Aorta (tissue), 5 donors: ENCODE measurements at regions not wholly inside any gene's neighbourhood (a gene's known extent, or its start where the extent isn't known, plus 50 kb on each side); places are given as distances from the start of the nearest gene placed in this dataset.

ENCODE experiments used
- ATAC-seq: fragments of 200-7000 bp; cut with Tn5 transposase; one replicate; pipeline ENCODE4 v1.9.1; 2022; ENCODE audit warnings: moderate library complexity; ENCODE audit not compliant: low FRiP score
- DNase-seq, 2 donors: peaks; one replicate each; pipeline ENCODE4 v3.0.0-alpha.2; 2020
- H3K27ac ChIP-seq, 2 donors: one replicate each; pipeline ENCODE4 v1.5.1; 2013; ENCODE audit warnings: low read length in 2 of 2, mild to moderate bottlenecking in 2 of 2, moderate library complexity in 2 of 2, control low read depth in 1 of 2, inconsistent platforms in 1 of 2, low read depth in 1 of 2
- H3K27me3 ChIP-seq, 2 donors: one replicate each; pipeline ENCODE4 v1.6.1; 2013; ENCODE audit warnings: control low read depth in 1 of 2, low read length in 1 of 2, mild to moderate bottlenecking in 1 of 2, moderate library complexity in 1 of 2; ENCODE audit not compliant: insufficient read depth in 2 of 2, control insufficient read depth in 1 of 2
- H3K36me3 ChIP-seq, 2 donors: one replicate each; pipeline ENCODE4 v1.6.1; 2013; ENCODE audit warnings: control low read depth in 1 of 2, low read length in 1 of 2, mild to moderate bottlenecking in 1 of 2; ENCODE audit not compliant: insufficient read depth in 2 of 2, control insufficient read depth in 1 of 2
- H3K4me1 ChIP-seq, 2 donors: one replicate each; pipeline ENCODE4 v1.6.1; 2013; ENCODE audit warnings: low read length in 2 of 2, control low read depth in 1 of 2, mild to moderate bottlenecking in 1 of 2, moderate library complexity in 1 of 2; ENCODE audit not compliant: insufficient read depth in 2 of 2, control insufficient read depth in 1 of 2
- H3K4me3 ChIP-seq, 2 donors: one replicate each; pipeline ENCODE4 v1.5.1; 2013; ENCODE audit warnings: low read length in 2 of 2, control low read depth in 1 of 2, mild to moderate bottlenecking in 1 of 2
- H3K9me3 ChIP-seq: one replicate; pipeline ENCODE4 v1.6.1; 2013; ENCODE audit warnings: mild to moderate bottlenecking, low read length; ENCODE audit not compliant: control insufficient read depth
- WGBS, 2 donors: extraction: QIAGEN DNeasy Blood & Tissue Kit; methylation state at CpG; one replicate each; pipeline ENCODE4 v1.1.7; 2013; 5-methylcytosine and 5-hydroxymethylcytosine counted together
- intact Hi-C, 2 donors: fragments of 100-400 bp; cut with DNase I; formaldehyde crosslinking; loops; one replicate each; pipeline versions ENCODE4 v1.14.2 to v1.15.0; 2022
- donor health status: healthy with polysubstance abuse.
- donor health status: Bipolar disorder and iron deficiency.
- donor health status: DM: no; HTN: no; CAD: no.
- donor health status: DM: no; HTN: no; CAD: no.
- donor health status: DM: yes; HTN: yes; CAD: no.

DNA sequence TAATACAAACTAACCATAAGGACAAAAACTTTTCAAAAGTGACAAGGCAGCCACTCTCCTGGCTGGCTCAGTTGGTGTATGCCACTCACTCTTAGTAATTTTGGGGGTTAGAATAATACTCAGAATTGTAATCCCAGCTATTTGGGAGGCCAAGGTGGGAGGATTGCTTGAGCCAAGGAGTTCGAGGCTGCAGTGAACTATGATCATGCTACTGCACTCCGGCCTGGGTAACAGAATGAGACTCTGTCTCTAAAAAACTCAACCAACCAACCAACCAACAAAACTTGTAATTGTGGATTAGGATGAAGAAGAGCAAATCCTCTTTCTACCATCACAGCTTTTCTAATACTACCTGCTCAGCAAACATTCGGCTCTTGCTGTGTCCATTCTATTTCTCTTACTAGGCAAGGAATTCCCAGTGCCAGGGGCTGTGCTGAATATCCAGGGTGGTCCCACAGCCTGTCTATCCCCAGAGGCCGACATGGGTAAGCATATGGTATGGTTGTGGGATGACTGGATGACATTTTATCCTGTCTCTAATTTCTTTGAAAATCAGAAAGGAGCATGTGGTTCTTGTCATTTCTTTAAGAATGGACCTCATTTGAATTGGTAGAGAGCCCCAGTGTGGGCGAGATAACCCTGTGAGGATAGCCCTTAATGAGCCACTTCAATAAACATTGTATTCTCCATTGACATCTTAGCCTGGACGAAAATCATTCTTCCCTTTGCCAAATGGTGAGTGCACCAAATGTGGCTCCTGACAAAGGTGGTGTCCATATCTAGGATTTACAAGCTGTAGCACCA, 220.1 kb downstream of the MYCN start:
- 76 to 80% methylated on average over 6 of the region's 6 CpGs for WGBS, 2 donors

GRCh38 chr2:16156411-16156810, 216.1 kb downstream of the MYCN start:
- 84 to 85% methylated on average over 3 of the region's 3 CpGs for WGBS, 2 donors
- intact Hi-C loops = no loop called here

More for the DNA sequence above, 220.1 kb downstream of the MYCN start:
- H3K4me1 ChIP-seq = no peaks in the 10 kb centered on the region
- no peak overlapping the region for H3K4me3 ChIP-seq
- no peaks in the 10 kb centered on the region for H3K36me3 ChIP-seq
- ATAC-seq = no peak
- H3K27ac ChIP-seq = no peak overlapping the region
- no peak for DNase-seq
- intact Hi-C loops = no loop called here
- H3K9me3 ChIP-seq = no peaks in the 10 kb centered on the region
- H3K27me3 ChIP-seq = no peaks in the 10 kb centered on the region

GRCh38 chr2:16155766-16156165, 215.4 kb downstream of the MYCN start:
- Histone ChIP-seq H3K4me1 (no peaks in the 10 kb centered on the region), H3K27me3 (no peaks in the 10 kb centered on the region), H3K36me3 (no peaks in the 10 kb centered on the region), H3K4me3 (no peak overlapping the region), H3K27ac (no peak overlapping the region), H3K9me3 (peaks cover 3% of the 10 kb centered on the region)
- intact Hi-C loops = no loop called here
- 29 to 31% methylated on average over 6 of the region's 6 CpGs for WGBS, 2 donors
- ATAC-seq (no peak), DNase-seq (no peak)

More at GRCh38 chr2:16156411-16156810, 216.1 kb downstream of the MYCN start:
- H3K9me3 ChIP-seq = peaks cover 3% of the 10 kb centered on the region
- no peaks in the 10 kb centered on the region for H3K36me3 ChIP-seq
- H3K4me1 ChIP-seq = no peaks in the 10 kb centered on the region
- no peak overlapping the region for H3K27ac ChIP-seq
- no peak for ATAC-seq
- H3K4me3 ChIP-seq = no peak overlapping the region
- H3K27me3 ChIP-seq = no peaks in the 10 kb centered on the region
- DNase-seq = no peak

DNA sequence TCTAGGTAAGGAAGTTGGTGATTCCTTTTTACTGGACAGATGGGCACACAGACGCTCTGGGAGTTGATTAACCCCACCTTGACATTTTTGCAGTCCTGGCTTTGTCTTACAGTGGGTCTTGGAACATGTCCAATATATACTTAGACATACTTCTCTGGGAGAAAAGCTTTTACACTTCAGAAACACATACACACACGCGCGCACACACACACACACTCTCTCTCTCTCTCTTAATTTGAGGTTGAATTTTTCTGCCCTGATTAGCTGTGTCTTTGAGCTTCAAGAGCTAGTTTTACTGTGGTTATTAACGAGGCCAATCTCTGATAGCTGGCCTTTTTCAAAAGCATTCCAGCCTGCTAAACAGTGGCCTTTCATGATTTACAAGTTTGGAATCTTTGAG, 215.0 kb downstream of the MYCN start:
- Histone ChIP-seq H3K4me3 (no peak overlapping the region), H3K27me3 (no peaks in the 10 kb centered on the region), H3K27ac (no peak overlapping the region), H3K9me3 (peaks cover 3% of the 10 kb centered on the region), H3K36me3 (no peaks in the 10 kb centered on the region), H3K4me1 (no peaks in the 10 kb centered on the region)
- ATAC-seq (no peak), DNase-seq (no peak)
- intact Hi-C loops = no loop called here
- whole genome bisulfite sequencing, 2 donors = 14 to 34% methylated on average over 5 of the region's 5 CpGs

- H3K36me3 ChIP-seq = no peaks in the 10 kb centered on the region
- H3K27me3 ChIP-seq = peaks cover 0 to 2% of the 10 kb centered on the region in 2 donors
- ATAC-seq (no peak), DNase-seq (no peak)
- 81 to 85% methylated on average over 4 of the region's 4 CpGs for WGBS, 2 donors
- no peaks in the 10 kb centered on the region for H3K4me1 ChIP-seq
- intact Hi-C loops = no loop called here
- no peak overlapping the region for H3K4me3 ChIP-seq
- H3K9me3 ChIP-seq = peaks cover 3% of the 10 kb centered on the region
- no peak overlapping the region for H3K27ac ChIP-seq
These were observed 214.3 kb downstream of the MYCN start for GRCh38 chr2:16154501-16155280.

- Histone ChIP-seq H3K9me3 (peaks cover 3% of the 10 kb centered on the region), H3K4me1 (no peaks in the 10 kb centered on the region), H3K4me3 (no peak overlapping the region), H3K27ac (no peak overlapping the region), H3K36me3 (no peaks in the 10 kb centered on the region), H3K27me3 (peaks cover 0 to 2% of the 10 kb centered on the region in 2 donors)
- intact Hi-C loops = no loop called here
- 79 to 83% methylated on average over 4 of the region's 4 CpGs for WGBS, 2 donors
- DNase-seq (no peak), ATAC-seq (no peak)
These were observed 213.7 kb downstream of the MYCN start for GRCh38 chr2:16154061-16154460.

GRCh38 chr2:16153754-16154035, 213.3 kb downstream of the MYCN start:
- Histone ChIP-seq H3K27me3 (peaks cover 0 to 2% of the 10 kb centered on the region in 2 donors), H3K4me3 (no peak overlapping the region), H3K4me1 (no peaks in the 10 kb centered on the region), H3K27ac (no peak overlapping the region), H3K9me3 (peaks cover 3% of the 10 kb centered on the region), H3K36me3 (no peaks in the 10 kb centered on the region)
- intact Hi-C loops = no loop called here
- DNase-seq (no peak), ATAC-seq (no peak)

DNA sequence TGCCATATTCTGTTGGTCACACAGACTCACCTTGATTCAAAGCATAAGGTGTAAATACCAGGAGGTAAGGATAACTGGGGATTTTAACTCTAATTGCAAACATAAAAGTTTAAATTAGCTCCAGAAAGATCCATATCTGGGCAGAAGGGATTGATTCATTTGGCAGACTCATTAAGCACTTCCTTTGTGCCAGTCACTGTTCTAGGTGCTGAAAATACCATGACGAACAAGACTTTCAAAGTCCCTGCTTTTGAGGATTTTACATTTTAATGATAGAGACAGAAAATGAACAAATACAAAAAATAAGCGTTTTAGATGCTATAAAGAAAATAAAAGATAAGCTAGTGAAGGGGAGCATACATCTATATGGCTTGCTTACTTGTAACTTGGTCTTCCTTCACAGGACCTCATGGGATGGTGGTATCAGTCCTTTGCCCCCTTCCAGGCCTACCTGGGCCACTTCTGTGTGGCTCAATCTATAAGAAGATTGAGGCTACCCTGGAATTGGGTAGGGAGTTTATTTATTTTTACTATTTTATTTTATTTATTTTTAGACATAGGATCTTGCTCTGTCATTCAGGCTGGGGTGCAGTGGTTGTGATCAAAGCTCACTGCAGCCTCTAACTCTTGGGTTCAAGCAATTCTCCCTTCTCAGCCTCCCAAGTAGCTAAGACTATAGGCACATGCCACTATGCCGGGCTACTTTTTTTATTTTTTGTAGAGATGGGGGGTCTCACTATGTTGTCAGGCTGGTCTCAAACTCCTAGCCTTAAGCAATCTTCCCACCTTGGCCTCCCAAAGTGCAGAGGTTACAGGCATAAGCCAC, 212.8 kb downstream of the MYCN start:
- no peak overlapping the region for H3K27ac ChIP-seq
- no peaks in the 10 kb centered on the region for H3K36me3 ChIP-seq
- no peak overlapping the region for H3K4me3 ChIP-seq
- intact Hi-C loops = no loop called here
- WGBS, 2 donors = 68% methylated on average over 3 of the region's 3 CpGs
- no peak for ATAC-seq
- H3K27me3 ChIP-seq = peaks cover 0 to 2% of the 10 kb centered on the region in 2 donors
- peaks cover 3% of the 10 kb centered on the region for H3K9me3 ChIP-seq
- H3K4me1 ChIP-seq = no peaks in the 10 kb centered on the region
- no peak for DNase-seq
